ENCODE measurements at regions not wholly inside any gene's neighbourhood (a gene's known extent, or its start where the extent isn't known, plus 50 kb on each side); places are given as distances from the start of the nearest gene placed in this dataset.

DNA sequence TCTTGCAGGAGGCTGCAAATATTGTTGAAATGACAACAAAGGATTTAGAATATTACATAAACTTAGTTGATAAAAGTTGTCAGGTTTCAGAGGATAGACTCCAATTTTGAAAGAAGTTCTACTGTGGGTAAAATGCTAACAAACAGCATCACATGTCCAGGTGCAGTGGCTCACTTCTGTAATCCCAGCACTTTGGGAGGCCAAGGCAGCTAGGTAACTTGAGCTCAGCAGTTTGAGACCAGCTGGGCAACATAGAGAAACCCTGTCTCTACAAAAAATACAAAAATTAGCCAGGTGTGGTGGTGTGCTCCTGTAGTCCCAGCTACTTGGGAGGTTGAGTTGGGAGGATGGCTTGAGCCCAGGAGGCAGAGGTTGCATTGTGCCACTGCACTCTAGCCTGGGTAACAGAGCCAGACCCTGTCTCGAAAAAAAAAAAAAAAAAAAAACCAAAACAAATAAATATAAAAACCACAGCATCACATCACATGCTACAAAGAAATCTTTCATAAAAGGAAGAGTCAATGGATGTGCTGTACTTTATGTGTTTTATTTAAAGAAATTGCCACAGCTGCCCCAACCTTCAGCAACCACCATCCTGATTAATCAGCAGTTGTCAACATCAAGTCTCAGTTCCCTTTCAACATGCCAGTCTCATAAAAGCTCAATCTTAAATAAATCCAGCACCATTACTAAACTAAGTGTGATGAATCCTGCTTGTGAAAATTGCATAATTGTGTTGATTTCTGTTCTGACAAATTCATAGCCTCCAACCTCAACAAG, 83.2 kb upstream of the MBL2 start:
- no peak for TF ChIP-seq POLR2A (IDR thresholded peaks at IDR 0.05)
- TF ChIP-seq, protein P1, sequence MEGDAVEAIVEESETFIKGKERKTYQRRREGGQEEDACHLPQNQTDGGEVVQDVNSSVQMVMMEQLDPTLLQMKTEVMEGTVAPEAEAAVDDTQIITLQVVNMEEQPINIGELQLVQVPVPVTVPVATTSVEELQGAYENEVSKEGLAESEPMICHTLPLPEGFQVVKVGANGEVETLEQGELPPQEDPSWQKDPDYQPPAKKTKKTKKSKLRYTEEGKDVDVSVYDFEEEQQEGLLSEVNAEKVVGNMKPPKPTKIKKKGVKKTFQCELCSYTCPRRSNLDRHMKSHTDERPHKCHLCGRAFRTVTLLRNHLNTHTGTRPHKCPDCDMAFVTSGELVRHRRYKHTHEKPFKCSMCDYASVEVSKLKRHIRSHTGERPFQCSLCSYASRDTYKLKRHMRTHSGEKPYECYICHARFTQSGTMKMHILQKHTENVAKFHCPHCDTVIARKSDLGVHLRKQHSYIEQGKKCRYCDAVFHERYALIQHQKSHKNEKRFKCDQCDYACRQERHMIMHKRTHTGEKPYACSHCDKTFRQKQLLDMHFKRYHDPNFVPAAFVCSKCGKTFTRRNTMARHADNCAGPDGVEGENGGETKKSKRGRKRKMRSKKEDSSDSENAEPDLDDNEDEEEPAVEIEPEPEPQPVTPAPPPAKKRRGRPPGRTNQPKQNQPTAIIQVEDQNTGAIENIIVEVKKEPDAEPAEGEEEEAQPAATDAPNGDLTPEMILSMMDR (IDR thresholded peaks at IDR 0.05): no peak

All from esophagus squamous epithelium (tissue), 4 donors.